NB4 (cell line): ENCODE measurements at regions not wholly inside any gene's neighbourhood (a gene's known extent, or its start where the extent isn't known, plus 50 kb on each side); places are given as distances from the start of the nearest gene placed in this dataset.

Experiments
- DNase-seq: peaks from one replicate; pipeline ENCODE4 v3.0.0; 2010; ENCODE audit warnings: low read depth
- H3K4me3 ChIP-seq: one replicate; pipeline ENCODE4 v1.5.1; 2011; ENCODE audit warnings: mild to moderate bottlenecking, low read depth, low read length, moderate library complexity
- MYC ChIP-seq: IDR thresholded peaks from 2 replicates; pipeline ENCODE4 v1.6.1; 2011; ENCODE audit warnings: low read depth, low read length
- POLR2A ChIP-seq: IDR thresholded peaks from 2 replicates; pipeline ENCODE4 v1.6.1; 2011; ENCODE audit warnings: mild to moderate bottlenecking; ENCODE audit not compliant: insufficient read length; ENCODE audit errors: extremely low read depth
- TF ChIP-seq, protein P1 (sequence below): IDR thresholded peaks from 2 replicates; pipeline ENCODE4 v1.6.1; 2011; ENCODE audit warnings: low read depth, low read length
- TF ChIP-seq, protein P2 (sequence below): IDR thresholded peaks from one replicate; pipeline ENCODE4 v1.5.1; 2012; ENCODE audit warnings: low read depth, low read length

GRCh38 chr11:95688501-95689222 is 100.9 kb downstream of the FAM76B start:
- no peak overlapping the region for H3K4me3 ChIP-seq
- TF ChIP-seq, protein P1, sequence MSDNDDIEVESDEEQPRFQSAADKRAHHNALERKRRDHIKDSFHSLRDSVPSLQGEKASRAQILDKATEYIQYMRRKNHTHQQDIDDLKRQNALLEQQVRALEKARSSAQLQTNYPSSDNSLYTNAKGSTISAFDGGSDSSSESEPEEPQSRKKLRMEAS: no peak
- TF ChIP-seq MYC: no peak
- TF ChIP-seq, protein P2, sequence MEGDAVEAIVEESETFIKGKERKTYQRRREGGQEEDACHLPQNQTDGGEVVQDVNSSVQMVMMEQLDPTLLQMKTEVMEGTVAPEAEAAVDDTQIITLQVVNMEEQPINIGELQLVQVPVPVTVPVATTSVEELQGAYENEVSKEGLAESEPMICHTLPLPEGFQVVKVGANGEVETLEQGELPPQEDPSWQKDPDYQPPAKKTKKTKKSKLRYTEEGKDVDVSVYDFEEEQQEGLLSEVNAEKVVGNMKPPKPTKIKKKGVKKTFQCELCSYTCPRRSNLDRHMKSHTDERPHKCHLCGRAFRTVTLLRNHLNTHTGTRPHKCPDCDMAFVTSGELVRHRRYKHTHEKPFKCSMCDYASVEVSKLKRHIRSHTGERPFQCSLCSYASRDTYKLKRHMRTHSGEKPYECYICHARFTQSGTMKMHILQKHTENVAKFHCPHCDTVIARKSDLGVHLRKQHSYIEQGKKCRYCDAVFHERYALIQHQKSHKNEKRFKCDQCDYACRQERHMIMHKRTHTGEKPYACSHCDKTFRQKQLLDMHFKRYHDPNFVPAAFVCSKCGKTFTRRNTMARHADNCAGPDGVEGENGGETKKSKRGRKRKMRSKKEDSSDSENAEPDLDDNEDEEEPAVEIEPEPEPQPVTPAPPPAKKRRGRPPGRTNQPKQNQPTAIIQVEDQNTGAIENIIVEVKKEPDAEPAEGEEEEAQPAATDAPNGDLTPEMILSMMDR: no peak
- TF ChIP-seq POLR2A: no peak
- no peak for DNase-seq

GRCh38 chr11:95688015-95688414 is 101.6 kb downstream of the FAM76B start:
- no peak for DNase-seq

GRCh38 chr11:95686265-95686664 is 103.3 kb downstream of the FAM76B start:
- no peak for DNase-seq
- TF ChIP-seq, protein P1: no peak
- TF ChIP-seq MYC (no peak), POLR2A (no peak)
- TF ChIP-seq, protein P2: no peak
- H3K4me3 ChIP-seq: no peak overlapping the region

More at GRCh38 chr11:95688015-95688414, 101.6 kb downstream of the FAM76B start:
- no peak overlapping the region for H3K4me3 ChIP-seq
- TF ChIP-seq, protein P2: no peak
- no peak for TF ChIP-seq MYC
- TF ChIP-seq POLR2A: no peak
- TF ChIP-seq, protein P1: no peak

DNA sequence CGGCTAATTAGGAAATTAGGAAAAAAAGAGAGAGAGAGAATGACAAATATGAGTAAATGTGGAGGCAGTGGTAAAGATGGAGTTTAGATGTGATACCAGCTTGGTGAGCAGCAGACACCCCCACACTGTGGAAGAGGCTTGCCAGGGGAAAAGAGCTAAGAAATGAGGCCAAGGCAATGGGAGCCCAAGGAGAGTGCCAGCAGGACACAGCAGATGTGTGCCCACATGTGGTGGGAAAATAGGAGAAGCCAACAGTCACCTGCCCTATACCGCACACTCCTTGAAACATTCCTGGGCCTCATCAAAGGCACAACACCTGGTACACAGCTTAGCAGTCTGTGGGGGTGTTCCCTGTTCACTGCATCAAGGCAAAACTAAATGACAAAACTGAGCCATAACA is 104.9 kb downstream of the FAM76B start:
- no peak for DNase-seq
- TF ChIP-seq, protein P2: no peak
- TF ChIP-seq MYC (no peak), POLR2A (no peak)
- TF ChIP-seq, protein P1: no peak
- no peak overlapping the region for H3K4me3 ChIP-seq

- H3K4me3 ChIP-seq: no peak overlapping the region
- TF ChIP-seq POLR2A (no peak), MYC (no peak)
- TF ChIP-seq, protein P1: no peak
- TF ChIP-seq, protein P2: no peak
- no peak for DNase-seq
Observed at GRCh38 chr11:95684170-95684569, 105.4 kb downstream of the FAM76B start.
